ENCODE measurements at regions not wholly inside any gene's neighbourhood (a gene's known extent, or its start where the extent isn't known, plus 50 kb on each side); places are given as distances from the start of the nearest gene placed in this dataset.

DNA sequence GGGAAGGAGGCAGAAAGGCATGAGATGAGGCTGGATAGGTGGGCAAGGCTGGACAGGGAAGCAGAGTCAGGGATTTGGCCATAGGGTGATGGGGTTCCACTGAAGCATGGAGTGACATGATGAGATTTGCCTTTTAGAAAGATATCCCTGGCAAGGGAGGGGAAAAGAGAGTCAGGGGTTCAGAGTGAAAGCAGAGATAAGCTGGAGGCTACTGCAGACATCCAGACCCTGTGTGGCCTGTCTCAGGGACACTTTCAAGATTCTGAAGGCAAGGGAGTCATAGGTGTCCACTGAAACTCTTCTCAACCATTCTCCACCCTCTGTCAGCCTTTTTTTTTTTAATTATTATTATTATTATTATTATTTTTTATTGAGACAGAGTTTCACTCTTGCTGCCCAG, 94.0 kb upstream of the SPATA12 start:
- TF ChIP-seq, protein P1, sequence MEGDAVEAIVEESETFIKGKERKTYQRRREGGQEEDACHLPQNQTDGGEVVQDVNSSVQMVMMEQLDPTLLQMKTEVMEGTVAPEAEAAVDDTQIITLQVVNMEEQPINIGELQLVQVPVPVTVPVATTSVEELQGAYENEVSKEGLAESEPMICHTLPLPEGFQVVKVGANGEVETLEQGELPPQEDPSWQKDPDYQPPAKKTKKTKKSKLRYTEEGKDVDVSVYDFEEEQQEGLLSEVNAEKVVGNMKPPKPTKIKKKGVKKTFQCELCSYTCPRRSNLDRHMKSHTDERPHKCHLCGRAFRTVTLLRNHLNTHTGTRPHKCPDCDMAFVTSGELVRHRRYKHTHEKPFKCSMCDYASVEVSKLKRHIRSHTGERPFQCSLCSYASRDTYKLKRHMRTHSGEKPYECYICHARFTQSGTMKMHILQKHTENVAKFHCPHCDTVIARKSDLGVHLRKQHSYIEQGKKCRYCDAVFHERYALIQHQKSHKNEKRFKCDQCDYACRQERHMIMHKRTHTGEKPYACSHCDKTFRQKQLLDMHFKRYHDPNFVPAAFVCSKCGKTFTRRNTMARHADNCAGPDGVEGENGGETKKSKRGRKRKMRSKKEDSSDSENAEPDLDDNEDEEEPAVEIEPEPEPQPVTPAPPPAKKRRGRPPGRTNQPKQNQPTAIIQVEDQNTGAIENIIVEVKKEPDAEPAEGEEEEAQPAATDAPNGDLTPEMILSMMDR (conservative IDR thresholded peaks at IDR 0.05) = no peak
- H3K27ac ChIP-seq = no peak overlapping the region

DNA sequence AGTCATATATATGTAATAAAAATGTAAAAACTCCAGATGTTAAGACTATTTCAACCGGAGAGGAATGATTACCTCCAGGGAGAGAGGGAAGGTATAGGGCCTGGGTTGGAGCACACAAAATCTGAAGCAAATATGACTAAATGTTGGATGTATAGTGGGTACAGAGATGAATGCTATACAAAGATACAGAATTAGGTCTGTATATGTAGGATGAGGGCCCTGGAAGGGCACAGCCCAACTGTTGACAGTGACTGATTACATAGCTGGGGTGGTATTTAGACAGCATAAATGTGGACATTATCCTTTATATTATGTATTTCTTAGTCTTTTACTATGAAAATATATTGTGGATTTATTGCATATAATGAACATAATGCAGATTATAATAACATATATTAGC, 94.4 kb upstream of the SPATA12 start:
- TF ChIP-seq, protein P1 (conservative IDR thresholded peaks at IDR 0.05) = no peak
- no peak overlapping the region for H3K27ac ChIP-seq

DNA sequence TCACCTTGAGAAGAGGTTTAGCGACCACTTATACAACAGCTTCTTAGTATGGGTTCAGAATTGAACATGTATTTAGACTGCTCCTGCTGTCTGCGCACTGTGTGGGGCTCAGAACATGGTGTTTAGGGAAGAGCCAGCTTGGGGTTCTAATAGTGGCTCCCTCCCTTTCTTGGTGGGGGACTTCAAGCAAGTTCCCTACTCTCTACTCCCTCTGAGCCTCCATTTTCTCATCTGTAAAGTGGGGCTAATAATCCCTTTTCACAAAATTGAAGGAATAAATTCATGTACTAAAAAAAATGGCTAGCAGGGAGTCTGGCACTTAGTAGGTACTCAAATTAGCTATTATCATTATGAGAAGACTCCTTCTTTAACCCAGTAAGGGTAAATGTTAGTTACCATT, 97.5 kb upstream of the SPATA12 start:
- no peak overlapping the region for H3K27ac ChIP-seq
- TF ChIP-seq, protein P1 (conservative IDR thresholded peaks at IDR 0.05) = no peak

DNA sequence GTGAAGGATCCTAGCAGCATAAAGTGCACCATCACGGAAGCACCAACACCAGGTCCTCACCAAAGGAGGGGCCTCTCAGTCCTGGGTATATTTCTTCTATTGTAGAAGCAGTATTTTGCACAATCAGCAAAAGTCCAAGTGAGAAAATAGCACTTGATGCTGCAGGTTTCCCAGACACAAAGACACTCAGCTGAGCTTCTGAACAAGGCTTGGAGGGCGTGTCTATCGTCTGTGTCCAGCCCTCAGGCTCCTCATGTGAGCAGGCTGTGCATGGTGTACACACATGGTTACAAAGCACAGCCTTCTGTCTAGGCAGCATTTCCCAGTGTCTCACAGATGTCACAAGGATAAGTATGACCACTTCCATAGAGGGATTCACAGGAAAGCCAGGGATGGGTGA, 98.3 kb upstream of the SPATA12 start:
- TF ChIP-seq, protein P1 (conservative IDR thresholded peaks at IDR 0.05) = no peak
- H3K27ac ChIP-seq = no peak overlapping the region

DNA sequence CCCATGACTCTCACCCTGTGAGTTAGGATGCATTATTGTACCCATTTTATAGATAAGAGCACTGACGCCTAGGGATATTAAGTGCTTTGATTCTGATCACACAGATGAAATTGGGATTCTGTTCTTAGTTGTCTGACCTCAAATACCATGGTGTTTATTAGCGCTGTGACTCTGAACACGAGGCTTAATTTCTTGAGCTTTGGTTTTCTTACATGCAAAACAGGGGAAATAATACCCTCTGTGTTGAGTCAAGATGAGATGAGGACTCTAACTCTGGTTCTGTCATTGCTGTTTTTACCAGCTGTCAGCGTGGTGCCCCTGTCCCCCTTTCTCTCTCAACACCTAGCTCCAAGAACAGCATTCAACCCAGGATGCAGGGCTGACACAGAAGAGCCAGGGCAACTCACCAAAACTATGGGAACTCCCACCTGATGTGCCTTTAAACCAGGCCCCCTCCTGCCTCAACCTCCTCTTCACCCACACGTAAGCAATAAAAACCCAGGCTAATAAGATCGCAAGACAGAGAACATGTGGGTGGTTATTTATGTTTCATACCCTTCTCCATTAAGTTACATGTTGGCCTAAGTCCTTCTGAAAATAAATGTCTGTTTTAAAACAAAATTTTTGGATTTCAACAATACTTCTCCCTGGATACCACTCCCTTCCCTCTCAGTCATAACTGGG, 100.1 kb upstream of the SPATA12 start:
- TF ChIP-seq, protein P1 (conservative IDR thresholded peaks at IDR 0.05) = no peak
- H3K27ac ChIP-seq = no peak overlapping the region

DNA sequence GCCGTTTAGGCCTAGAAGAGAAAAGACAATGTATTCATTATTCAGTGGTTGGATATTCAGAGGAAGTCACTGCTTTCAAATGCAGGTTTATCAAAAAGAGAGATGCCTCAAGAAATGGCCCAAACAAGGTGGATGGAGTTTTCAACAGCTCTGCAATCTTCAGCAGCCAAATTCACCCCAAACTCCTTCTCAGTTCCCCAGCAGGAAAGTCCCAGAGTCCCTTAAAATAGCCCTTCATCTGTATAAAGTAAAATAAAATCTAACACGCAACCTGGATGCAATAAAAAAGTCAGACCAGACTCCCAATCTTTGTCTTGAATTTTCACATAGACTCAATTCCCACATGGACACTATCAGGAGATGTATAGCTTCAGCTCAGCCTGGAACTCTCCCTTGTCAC, 101.6 kb upstream of the SPATA12 start:
- no peak overlapping the region for H3K27ac ChIP-seq
- TF ChIP-seq, protein P1 (conservative IDR thresholded peaks at IDR 0.05) = no peak

DNA sequence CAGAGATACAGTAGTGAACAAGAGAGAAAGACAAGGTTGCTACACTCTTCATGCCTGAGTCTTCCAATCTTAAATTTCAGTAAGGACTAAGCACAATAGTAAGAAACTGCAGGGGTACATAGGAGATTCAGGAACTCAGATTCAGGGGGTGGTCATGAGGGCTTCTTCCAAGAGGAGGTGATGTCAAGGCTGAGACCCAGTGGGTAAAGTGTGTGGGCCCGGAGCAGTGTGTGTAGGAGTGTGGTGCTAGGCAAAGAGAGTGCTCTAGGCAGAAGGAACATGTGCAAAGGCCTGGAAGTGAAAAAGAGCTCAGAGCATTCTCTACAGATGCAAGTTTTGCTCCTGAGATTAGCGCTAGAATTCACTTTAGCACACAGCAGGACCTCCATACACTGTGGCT, 102.9 kb upstream of the SPATA12 start:
- no peak overlapping the region for H3K27ac ChIP-seq
- TF ChIP-seq, protein P1 (conservative IDR thresholded peaks at IDR 0.05) = no peak

Measured in VCaP (cell line).